Heart left ventricle (tissue), 16 donors: ENCODE measurements at regions not wholly inside any gene's neighbourhood (a gene's known extent, or its start where the extent isn't known, plus 50 kb on each side); places are given as distances from the start of the nearest gene placed in this dataset.

Source experiments
- ATAC-seq, 4 donors: fragments of 200-7000 bp; cut with Tn5 transposase; one replicate each; pipeline ENCODE4 v1.9.1; 2020 to 2022; ENCODE audit warnings: moderate library complexity in 4 of 4, mild to moderate bottlenecking in 3 of 4, moderate number of reproducible peaks in 1 of 4
- DNase-seq, 5 donors: peaks; one replicate each; pipeline ENCODE4 v3.0.0-alpha.2; 2020
- H3K27ac ChIP-seq, 12 donors: fragments of 200-600 bp; sonication (generic) in 4 of 12; one replicate each; pipeline versions ENCODE4 v1.5.0 to v1.8.0; 2016 to 2022; ENCODE audit warnings: mild to moderate bottlenecking in 2 of 12
- H3K27me3 ChIP-seq, 9 donors: fragments of 200-600 bp; sonication (generic) in 2 of 9; one replicate each; pipeline versions ENCODE4 v1.5.1 to v1.8.0; 2016 to 2022; ENCODE audit warnings: mild to moderate bottlenecking in 3 of 9
- H3K36me3 ChIP-seq, 9 donors: fragments of 200-600 bp; sonication (generic) in 2 of 9; one replicate each; pipeline versions ENCODE4 v1.5.0 to v1.8.0; 2018 to 2022; ENCODE audit warnings: mild to moderate bottlenecking in 2 of 9
- H3K4me1 ChIP-seq, 12 donors: fragments of 200-600 bp; sonication (generic) in 4 of 12; one replicate each; pipeline versions ENCODE4 v1.5.0 to v1.8.0; 2016 to 2022; ENCODE audit warnings: mild to moderate bottlenecking in 3 of 12
- H3K4me3 ChIP-seq, 12 donors: fragments of 200-600 bp; sonication (generic) in 4 of 12; one replicate each; pipeline versions ENCODE4 v1.5.0 to v1.8.0; 2017 to 2022; ENCODE audit warnings: mild to moderate bottlenecking in 9 of 12, moderate library complexity in 4 of 12
- H3K9me3 ChIP-seq, 12 donors: fragments of 200-600 bp; sonication (generic) in 4 of 12; one replicate each; pipeline versions ENCODE4 v1.5.0 to v1.8.0; 2016 to 2022; ENCODE audit warnings: mild to moderate bottlenecking in 1 of 12
- CTCF ChIP-seq, 12 donors: fragments of 200-600 bp; sonication (generic) in 4 of 12; IDR thresholded peaks; one replicate each; pipeline versions ENCODE4 v1.5.0 to v1.8.0; 2018 to 2022; ENCODE audit warnings: antibody characterized with exemption in 12 of 12, mild to moderate bottlenecking in 5 of 12
- POLR2A ChIP-seq, 2 donors: fragments of 450-650 bp; IDR thresholded peaks; one replicate each; pipeline ENCODE4 v1.6.1; 2017; ENCODE audit warnings: antibody characterized with exemption in 2 of 2, mild to moderate bottlenecking in 2 of 2, moderate library complexity in 2 of 2
- WGBS, 4 donors: extraction: QIAGEN DNeasy Blood & Tissue Kit in 2 of 4; methylation state at CpG; one replicate each; pipeline versions ENCODE4 v1.1.5 to v1.1.7; 2013 to 2018; 5-methylcytosine and 5-hydroxymethylcytosine counted together
- intact Hi-C, 10 donors: fragments of 100-400 bp; cut with DNase I; formaldehyde crosslinking; loops; one replicate each; pipeline versions ENCODE4 v1.11.1 to v1.14.2; 2022
- donor health status: ischemic (EF 13 %, LVEDD 7.1; RV severe dilation, severe dysfunction).
- donor health status: healthy with polysubstance abuse.
- donor health status: DM: no; HTN: yes; CAD: no.
- donor health status: DM: no; HTN: no; CAD: no.
- donor health status: ischemic (EF 25% LVEDD 6.9; RV normal size, moderate dysfunction).
- donor health status: ischemic (EF 25% LVEDD 5.7; RV mildly dilated, moderate dysfunction).
- donor health status: healthy.
- donor health status: DM: yes; HTN: yes; CAD: no.
- donor health status: ischemic (EF 35%, LVEDD 5.7; RV mildly dilated, moderate dysfunction).
- donor health status: nonischemic (EF 11% LVEDD 7.7; RV severe dilation, severe dysfunction).
- donor health status: DM: yes; HTN: yes; CAD: no.
- donor health status: PGD.
- donor health status: ischemic (EF 29% LVEDD 5.4; RV normal size, mild dysfunction).
- donor health status: nonischemic (EF 23%, LVEDD 6.1; RV moderate dilation, normal function).

GRCh38 chr20:7285918-7286556 is 518.6 kb downstream of the BMP2 start:
- Histone ChIP-seq H3K9me3 (no peaks in the 10 kb centered on the region), H3K4me1 (no peaks in the 10 kb centered on the region), H3K27ac (no peak overlapping the region), H3K27me3 (no peaks in the 10 kb centered on the region), H3K4me3 (no peak overlapping the region), H3K36me3 (no peaks in the 10 kb centered on the region)
- TF ChIP-seq CTCF (IDR thresholded peaks at IDR 0.05) (peak; percentile 76 to 92 (median 80)), POLR2A (IDR thresholded peaks at IDR 0.05) (no peak)
- 17 to 27% (median 23%) methylated on average over 9 of the region's 9 CpGs for WGBS, 4 donors
- peak; percentile 47 to 93 (median 87) for ATAC-seq
- intact Hi-C loops = loop anchor here (2.0 to 10.0 kb wide), 14 partner anchors 111 to 1144 kb away; partner anchors contain the start of gene BMP2 (in 4 of the 10)
- DNase-seq = peak; percentile 59 to 77 (median 67)

GRCh38 chr20:7291323-7291943 is 523.9 kb downstream of the BMP2 start:
- H3K4me1 ChIP-seq = no peaks in the 10 kb centered on the region
- no peaks in the 10 kb centered on the region for H3K9me3 ChIP-seq
- peaks cover 0 to 3% (median 0%) of the 10 kb centered on the region in 9 donors for H3K27me3 ChIP-seq
- H3K4me3 ChIP-seq = no peak overlapping the region
- ATAC-seq (no peak), DNase-seq (no peak)
- H3K36me3 ChIP-seq = no peaks in the 10 kb centered on the region
- no peak overlapping the region for H3K27ac ChIP-seq
- intact Hi-C loops = loop anchor here in 1 of 10 donors (10.0 kb wide), 1 partner anchor 527 kb away; the partner anchor contains the start of gene BMP2
- WGBS, 4 donors = 36 to 73% (median 63%) methylated on average over 2 of the region's 2 CpGs
- TF ChIP-seq CTCF (IDR thresholded peaks at IDR 0.05) (no peak), POLR2A (IDR thresholded peaks at IDR 0.05) (no peak)

- ATAC-seq = no peak
- Histone ChIP-seq H3K4me3 (no peak overlapping the region), H3K36me3 (no peaks in the 10 kb centered on the region), H3K27ac (no peak overlapping the region), H3K4me1 (no peaks in the 10 kb centered on the region), H3K9me3 (no peaks in the 10 kb centered on the region), H3K27me3 (peaks cover 0 to 3% (median 0%) of the 10 kb centered on the region in 9 donors)
- intact Hi-C loops = loop anchor here in 1 of 10 donors (10.0 kb wide), 1 partner anchor 527 kb away; the partner anchor contains the start of gene BMP2
- no peak for DNase-seq
- no peak for TF ChIP-seq CTCF (IDR thresholded peaks at IDR 0.05)
- TF ChIP-seq POLR2A (IDR thresholded peaks at IDR 0.05) = no peak
Observed at GRCh38 chr20:7291946-7292345, 524.5 kb downstream of the BMP2 start.

GRCh38 chr20:7294816-7295360 is 527.4 kb downstream of the BMP2 start:
- ATAC-seq = no peak
- 82 to 87% (median 85%) methylated on average over 6 of the region's 6 CpGs for WGBS, 4 donors
- TF ChIP-seq CTCF (IDR thresholded peaks at IDR 0.05) (no peak), POLR2A (IDR thresholded peaks at IDR 0.05) (no peak)
- Histone ChIP-seq H3K9me3 (peaks cover 0 to 5% (median 0%) of the 10 kb centered on the region in 12 donors), H3K27ac (no peak overlapping the region), H3K36me3 (no peaks in the 10 kb centered on the region), H3K27me3 (peaks cover 0 to 3% (median 0%) of the 10 kb centered on the region in 9 donors), H3K4me3 (no peak overlapping the region), H3K4me1 (no peaks in the 10 kb centered on the region)
- intact Hi-C loops = loop anchor here in 1 of 10 donors (10.0 kb wide), 1 partner anchor 530 kb away; the partner anchor contains the start of gene BMP2
- DNase-seq = no peak
